Activated T-cell treated with anti-CD3 and anti-CD28 coated beads, Interleukin-2, amount 50 U/mL, for 1 hour (primary cell): ENCODE measurements at regions not wholly inside any gene's neighbourhood (a gene's known extent, or its start where the extent isn't known, plus 50 kb on each side); places are given as distances from the start of the nearest gene placed in this dataset.

Source experiments
- DNase-seq: peaks from one replicate; pipeline ENCODE4 v3.0.0-alpha.2; 2020

DNA sequence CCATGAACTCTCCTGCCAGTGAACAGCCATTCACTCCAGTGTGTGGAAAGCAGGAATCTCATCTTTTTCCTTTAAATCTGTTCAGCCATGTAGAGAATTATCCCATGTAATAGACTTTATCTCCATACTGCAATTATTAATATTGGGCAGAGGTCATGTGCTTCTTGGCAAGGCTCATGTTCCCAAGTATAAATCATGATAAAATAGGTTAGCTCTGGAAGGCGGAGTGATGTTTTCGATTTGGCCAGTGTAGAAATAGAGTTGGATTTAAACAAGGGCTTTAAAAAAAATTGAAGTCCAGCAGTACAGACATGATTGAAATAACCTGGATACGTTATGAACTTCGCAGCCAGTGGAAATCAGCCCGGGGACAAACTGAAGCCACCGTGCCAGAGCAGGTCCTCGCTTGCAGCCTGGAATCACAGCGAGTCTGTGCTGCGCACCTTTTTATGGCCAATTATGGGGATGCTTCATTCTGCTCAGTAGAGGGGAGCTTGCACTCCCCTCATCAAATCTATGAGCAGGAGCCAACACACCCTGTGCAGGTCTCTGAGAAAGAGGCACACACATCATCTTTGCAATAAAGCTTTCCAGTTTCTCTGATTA lies 654.0 kb upstream of the MKI67 start:
- DNase-seq, result no peak

DNA sequence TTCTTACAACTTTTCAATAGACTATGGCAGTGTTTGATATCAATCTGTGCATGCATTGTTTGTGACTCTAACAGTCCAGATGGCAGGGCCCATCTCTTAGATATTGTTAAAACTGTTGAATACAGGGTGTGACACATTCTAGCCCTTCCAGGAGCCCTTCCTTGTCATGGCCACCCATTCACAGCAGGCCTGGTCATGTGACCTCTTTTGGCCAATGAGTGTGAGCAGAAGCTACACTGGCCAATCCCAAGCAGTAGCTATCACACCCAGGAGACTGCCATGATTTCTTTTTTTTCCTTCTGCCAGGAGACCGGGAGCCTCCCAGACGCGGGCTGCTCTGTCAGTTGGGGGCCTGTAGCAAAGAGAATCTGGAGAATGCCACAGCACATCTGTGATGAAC lies 655.4 kb upstream of the MKI67 start:
- DNase-seq, result no peak

DNA sequence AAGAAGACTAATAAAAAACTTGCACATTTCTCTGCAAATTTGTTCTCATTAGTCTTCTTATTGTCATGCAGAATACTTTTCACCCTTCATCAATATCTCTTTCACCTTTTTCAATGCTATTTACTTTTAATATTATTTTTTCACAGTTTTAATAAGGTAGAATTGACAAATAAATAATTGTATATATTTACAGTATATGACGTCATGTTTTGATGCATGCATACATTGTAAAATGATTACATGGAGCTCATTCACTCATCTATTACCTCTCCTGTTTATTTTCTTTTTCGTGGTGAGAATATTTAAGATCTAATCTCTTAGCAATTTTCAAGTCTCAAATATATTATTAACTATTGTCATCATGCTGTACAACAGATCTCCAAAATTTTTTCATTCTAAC lies 658.2 kb upstream of the MKI67 start:
- no peak for DNase-seq

DNA sequence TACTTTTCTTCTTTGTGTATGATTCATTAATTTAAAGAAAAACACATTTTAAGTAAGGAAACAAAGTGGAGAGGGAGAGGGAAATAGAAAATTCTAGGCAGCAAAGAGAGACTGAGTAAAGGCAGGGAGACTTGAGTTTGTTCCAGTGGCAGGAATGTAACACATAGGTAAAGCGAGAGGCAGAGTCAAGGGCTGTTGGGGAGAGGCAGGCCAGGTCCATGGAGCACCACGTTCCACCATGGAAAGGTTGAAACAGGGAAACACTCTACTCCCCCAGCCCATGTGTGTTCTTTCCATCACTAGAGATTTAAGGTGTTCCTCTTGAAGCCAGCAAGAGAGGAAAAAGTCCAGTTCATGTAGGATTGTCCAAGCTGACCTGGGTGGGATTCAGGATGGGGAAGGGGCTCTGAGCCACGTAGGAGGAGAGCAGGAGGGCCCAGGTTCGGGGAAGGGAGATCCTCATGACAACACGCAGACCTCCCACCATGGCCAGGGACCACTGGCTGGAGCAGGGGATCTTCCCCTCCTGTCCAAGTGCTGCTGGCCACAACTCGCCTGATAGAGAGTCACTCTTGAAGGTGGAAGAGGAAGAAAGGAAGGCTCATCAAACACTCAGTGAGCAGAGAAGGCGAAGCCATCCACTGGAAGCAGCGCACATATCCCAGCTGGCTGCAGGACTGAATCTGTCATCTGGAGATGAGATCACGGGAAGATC lies 666.4 kb upstream of the MKI67 start:
- no peak for DNase-seq

DNA sequence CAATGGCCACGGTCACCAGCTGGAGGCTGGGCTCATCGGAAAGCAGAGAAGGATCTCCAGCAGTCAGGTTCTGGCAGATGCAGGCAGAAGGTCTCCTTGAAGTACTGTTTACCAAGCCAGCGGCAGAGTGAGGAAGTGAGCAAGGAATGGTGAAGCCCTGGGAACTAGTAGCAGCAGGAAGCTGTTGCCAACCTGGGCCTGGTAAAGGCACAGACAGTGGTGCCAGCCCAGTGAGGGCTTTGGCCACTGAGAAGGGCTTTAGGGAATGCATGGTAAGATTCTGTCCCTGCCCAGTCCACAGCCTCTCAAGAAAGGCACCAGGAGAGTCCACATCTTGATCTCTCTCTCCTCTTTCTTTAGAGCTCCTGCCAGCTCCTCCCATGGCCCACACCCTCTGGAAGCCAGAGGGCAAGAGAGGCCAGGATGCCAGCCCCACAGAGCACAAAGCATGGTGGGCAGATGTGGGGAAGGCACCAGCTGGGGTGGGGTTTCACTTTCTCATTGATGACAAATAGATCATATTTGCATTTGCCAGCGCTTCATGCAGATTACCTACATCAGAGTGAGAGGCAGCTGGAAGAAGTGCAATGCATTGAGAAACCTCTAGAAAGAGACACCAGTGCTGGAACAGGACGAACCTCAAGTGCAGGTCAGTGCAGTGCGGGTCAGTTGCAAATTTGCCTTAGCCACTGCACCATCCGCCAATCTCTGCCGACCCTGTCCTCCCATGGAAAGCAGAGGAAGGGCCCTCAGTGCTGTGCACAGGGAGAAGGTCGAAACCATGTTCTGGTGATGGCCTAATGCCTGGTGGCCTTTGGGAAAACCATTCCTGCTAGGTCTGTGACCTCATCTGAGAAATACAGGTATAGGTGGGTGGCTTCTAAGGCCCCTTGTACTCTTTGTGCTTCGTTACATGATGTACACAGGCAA lies 667.8 kb upstream of the MKI67 start:
- DNase-seq, result no peak

DNA sequence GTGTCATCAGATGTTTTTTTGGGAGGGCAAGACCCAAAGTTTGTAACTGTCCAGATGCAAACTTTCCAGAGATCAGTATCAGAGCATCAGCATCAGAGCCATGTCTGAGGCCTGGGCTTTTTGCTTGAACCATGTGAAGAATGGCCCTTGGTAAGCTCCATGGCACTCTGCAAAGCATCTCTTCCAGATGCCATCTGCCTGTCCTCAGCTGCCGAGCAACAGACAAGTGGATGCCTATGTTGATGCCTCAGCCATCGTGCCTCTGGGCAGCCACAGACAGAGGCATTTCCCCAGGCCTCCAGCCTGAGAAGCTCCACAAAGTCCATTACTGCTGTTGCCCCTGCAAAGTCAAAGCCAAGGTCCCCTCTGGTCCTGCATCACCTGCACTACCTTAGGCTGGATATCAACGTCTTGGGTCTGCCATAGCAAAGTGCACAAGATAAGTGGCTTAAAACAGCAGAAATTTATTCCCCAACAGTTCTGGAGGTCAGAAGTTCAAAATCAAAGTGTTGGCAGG lies 670.2 kb upstream of the MKI67 start:
- DNase-seq, result no peak

DNA sequence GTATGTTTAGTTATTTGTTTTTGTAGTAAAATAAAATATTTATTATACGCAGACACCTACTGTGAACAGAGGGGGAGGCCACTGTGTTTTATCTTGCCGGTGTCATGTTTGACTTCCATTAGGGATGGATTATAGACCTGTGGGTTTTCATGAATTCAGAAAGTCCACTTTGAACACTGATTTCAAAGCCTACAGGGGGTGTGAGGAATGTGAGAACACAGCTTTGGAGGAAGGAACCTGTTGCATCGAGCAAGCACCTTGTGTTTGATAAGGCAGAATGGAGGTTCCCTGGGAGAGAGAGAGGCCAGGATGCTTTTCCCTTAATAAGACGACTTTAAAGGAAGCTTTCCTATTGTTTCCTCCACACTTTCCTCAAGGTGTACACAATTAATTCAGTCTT lies 665.0 kb upstream of the MGMT start:
- no peak for DNase-seq

DNA sequence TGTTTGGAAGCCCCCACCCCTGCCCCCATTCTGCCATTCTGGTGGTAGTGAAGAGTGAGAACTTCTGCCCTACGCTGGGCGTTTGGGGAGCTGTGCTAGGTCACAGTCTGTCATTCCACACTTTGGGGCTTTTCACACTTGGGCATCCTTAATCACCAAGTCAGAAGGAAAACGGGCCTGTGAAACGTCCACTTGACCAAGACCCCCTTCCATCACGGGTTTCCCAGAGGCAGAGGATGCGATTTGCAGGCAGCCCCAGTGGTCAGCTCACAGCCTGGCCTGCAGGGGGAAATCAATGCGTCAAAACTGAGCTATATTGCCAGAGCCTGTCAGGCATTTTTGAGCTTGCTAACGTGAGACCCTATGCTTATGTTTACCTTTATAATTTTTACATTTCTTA lies 663.3 kb upstream of the MGMT start:
- DNase-seq, result no peak

DNA sequence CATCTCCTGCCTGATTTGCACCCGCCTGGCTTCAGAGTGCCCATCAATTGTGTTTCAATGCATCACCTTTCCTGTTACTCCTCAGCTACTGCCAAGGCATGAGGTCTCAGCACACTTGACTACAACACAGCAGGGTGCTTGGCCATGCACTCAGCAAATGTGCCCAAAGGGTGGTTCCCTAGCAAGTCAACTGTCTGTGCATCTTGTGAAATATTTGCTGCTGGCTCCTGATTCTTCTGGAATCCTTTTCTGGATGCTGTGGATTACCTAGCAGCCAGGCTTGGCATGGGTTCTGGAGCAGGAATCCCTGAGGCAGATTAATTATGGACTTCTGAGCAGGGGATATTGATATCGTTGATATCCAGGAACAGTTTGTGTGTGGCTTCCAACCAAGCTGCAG lies 662.6 kb upstream of the MGMT start:
- no peak for DNase-seq

DNA sequence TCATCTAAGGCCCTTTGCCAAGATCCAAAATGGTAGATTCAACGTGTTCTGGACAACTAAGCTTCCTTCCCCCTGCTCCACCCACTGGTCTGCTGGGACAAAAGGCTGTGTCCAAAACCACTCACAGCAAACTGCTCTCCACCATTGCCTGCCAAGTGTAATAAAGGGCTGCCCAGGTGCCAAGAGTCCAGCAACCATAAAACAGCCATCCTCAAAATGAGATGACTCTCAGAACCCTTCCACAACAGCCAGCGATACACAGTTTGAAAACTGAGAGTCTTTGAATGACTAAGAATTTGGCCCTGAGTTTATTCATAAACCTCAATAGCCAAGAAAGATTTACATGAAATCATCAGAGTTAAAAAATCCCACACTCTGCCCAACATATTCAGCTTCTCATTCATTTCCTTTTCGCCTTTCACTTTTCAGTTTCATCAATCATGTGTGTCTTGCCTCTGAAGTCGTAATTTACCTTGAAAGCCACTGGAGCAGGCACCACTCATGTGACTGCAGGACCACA lies 658.1 kb upstream of the MGMT start:
- DNase-seq, result no peak

DNA sequence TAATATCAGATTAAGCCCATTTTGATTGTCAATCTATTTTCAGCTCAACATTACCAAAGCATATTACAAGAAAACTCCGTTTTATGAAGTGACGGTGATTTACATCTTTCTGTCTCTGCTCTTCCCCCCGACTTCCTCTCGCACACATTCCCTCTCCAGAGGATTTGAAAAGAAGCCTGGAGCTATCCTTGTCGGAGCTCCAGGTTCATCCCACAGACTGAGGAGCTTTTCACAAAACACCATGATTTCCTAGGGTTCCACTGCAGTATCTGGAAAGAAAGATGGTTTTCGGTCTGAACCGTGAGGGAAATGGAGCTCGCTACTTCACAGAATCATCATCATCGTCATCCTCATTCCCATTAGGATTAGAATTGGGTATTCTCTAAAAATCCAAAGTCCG lies 655.5 kb upstream of the MGMT start:
- no peak for DNase-seq

DNA sequence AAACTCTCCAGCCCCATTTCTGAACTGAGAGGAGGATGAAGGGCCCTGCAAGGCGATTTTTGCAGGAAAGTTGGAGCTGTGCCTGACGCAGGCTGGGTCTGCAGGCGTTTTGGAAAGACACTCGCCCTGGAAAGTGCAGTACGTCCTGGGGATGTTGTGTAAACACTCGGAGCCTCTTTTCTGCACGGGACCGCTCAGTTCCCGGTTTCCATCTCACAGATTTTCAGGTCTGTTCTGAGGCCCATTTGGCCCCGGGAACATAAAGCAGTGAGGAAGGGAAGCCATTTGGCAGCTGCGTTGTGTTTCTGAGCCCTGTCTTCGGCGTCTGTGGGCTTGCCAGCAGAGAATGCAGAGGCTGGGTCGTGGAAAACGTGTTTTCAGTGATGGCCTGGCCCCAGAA lies 655.0 kb upstream of the MGMT start:
- DNase-seq, result no peak

DNA sequence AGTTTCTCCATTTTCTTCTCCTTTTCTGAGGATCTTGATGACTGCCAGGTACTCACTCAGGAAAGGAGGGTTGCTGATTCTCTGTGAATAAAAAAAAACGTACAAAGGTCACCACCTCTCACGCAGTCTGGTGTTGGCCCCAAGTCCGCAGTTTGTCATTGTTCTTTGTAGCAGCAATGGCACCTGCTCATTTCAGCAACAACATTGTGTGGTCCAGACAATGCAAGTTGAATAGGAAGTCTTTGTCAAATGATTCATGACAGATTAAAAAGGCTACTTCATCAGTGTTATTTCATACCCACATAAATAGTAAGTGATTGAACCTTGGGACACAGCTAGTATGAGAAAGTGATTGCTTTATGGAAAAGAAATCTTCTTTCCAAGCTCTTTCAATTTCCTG lies 653.5 kb upstream of the MGMT start:
- DNase-seq, result no peak

DNA sequence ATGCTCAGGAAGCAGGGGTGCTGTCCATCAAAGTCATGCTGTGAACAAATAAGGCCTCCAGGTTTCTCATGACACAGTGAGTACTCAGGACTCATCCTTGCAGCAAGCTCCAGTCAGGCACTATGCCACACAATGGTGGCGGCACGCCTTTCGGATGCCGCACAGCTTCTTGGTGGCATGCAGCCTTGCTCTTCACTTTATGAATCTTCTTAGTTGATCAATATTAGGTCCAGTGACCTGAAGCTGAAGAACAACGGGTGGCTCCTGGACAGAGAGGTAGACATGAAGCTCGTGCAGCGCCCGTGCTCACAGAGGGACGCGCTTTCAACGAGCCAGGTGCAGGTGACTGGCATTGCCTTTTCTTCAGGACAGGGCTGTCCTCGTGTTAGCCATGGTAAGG lies 653.0 kb upstream of the MGMT start:
- DNase-seq, result no peak

DNA sequence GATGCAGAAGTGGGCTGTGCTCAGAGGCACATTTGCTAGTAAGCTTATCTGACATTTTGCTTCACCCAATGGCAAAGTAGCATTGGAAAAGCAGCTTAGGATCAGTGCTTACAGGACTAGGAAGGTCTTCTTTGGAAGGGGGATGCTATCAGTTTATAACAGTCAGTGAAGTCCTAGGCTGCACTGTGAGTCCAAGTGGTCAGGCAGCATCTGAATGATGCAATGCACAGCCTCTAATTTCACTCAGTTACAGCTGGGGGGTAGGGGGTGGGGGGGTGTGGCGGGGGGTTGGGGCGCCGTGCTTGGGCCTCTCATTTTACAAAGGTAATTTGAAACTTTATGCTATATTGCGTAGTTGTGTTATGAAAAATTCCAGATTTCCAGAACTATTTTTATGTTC lies 652.3 kb upstream of the MGMT start:
- no peak for DNase-seq

DNA sequence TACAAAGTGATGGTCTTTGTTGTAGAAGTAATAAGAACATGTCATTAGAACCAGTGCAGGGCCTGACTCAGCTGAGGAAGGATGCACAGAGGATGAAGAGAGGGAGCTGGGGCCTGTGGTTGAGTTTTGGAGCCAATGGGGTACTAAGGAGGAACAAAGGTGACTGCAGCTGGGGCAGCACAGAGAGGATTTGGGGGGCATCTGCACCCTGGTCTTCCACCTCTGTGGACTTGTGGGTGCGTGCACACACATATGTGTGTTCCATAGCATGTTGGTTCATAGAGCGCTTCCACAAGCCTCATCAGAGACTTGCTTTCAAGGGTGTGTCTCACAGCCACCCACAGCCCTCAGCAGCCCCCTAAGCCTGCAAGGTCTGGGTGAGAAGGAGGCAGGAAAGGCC lies 650.3 kb upstream of the MGMT start:
- DNase-seq, result no peak

DNA sequence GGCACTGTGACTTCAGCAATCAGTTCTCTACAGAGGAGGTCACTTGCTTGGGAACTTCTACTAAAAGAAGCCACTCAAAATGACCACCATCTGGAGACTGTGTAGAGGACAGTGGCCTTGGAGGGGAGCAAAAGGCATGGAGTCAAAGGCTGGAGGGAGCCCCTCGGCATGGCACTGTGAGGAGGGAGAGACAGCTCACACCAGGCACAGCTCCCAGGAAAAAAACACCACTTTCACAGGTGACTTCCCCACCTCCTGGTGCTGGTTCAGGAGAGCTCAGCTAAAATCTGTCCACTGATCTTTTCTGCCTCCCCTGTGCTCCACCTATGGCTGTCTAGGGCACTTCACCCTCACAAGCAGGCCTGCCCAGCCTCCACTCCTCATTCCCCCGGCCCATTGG lies 649.4 kb upstream of the MGMT start:
- no peak for DNase-seq

DNA sequence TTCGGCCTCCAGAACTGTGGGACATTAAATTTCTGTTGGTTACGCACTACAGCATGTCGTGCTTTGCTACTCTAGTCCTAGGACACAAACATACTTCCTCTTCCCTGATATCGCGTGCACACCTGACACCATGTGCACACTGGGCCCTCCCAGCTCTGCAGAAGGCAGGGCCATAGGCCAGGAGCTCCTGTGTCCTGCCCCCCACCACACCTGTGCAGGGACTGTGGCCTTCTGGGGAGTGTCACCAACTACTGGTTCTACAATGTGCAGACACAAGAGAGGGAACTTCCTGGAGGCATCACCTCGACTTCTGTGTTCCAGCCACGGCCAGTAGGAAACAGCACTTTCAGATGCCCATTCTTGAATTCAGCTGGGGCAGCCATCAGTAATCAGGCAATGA lies 646.4 kb upstream of the MGMT start:
- DNase-seq, result no peak

DNA sequence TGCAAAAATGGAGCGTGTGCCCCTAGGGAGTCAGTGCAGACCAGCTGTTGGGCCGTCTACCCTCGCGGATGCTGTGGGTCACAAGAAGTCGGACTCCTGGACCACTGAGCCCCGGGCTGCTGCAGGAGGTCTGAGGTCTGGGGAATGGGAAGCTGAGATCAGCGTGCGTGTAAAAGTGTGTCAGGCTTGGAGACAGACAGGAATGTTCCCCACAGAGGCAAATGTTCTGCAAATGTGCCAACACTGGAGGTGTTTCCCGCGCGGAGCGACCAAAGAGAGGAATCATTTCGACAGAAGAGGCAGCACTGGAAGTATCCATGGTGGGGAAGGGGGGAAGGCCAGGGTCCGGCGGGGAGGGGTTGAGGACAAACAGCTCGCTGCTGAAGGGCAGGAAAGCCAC lies 643.8 kb upstream of the MGMT start:
- DNase-seq, result no peak

DNA sequence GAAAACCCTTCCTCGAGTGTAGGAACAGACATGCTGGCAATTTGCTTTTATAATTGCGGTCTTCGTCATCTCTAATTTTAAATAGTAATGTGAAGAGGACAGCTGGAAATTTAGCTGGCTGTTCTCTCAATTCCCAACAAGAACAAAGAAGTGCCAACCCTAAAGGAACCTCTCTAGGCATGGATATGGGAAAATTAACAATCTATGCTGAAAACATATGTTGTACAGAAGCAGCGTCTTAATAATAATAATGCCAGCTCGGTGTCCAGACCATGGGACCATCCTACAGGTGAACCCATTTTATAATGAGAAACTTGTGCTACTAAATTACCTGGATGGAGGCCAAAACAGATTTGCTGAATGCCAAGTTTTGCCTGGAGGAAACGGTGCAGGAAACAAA lies 641.4 kb upstream of the MGMT start:
- no peak for DNase-seq

DNA sequence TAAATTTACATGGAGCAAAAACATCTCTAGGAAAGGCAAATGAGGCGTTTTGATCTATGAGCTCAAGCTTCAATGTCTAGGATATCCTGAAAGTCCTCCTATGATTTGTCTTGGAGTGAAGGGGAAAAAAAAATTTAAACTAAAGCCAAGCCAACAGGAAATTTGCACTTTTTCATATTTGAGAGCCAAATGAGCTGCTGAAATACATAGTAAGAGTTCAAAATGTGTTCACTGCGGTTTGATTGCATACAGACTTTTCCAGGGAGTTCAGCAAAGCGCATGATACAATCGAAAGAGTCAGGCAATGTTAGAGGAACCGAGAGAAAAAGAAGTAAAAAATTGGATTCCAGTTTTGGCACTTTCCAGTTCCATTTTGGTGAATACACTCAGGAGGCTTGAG lies 633.4 kb upstream of the MGMT start:
- no peak for DNase-seq

DNA sequence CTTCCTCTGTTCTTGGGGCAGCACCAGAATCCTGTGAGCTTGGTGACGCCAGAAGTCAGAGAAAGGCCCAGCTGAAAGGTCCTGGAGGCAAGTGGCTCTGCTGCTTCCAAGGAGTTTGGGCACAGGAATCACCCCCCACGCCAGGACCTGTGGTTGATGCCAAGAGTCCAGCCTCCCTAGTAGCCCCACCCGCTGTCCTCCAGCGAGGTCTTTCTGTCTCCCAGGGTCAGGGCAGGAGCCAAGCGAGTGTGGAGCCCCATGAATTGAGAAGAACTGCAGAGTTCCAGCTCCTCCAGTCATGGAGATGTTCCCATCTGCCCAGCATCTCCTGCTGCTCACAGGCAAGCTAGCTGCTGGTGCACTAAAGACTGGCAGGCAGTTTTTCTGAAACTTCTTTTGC lies 631.7 kb upstream of the MGMT start:
- DNase-seq, result no peak

DNA sequence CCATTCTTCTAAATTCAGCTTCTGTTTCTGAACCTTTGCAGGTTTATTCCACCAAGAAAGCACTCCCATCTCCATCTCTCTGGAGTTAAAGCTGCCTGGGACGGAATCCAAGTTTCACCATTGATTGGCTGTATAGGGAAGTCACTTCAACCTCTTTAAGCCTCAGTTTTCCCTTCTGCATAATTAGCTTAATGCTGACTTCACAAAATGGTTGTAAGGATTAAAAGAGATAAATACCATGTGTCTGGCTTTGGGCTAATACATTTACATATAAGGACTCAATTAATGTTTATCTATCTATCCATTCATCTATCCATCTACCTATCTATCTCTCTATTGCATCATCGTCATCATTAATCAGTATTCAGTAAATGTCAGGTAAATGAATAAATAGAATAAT lies 629.6 kb upstream of the MGMT start:
- no peak for DNase-seq

DNA sequence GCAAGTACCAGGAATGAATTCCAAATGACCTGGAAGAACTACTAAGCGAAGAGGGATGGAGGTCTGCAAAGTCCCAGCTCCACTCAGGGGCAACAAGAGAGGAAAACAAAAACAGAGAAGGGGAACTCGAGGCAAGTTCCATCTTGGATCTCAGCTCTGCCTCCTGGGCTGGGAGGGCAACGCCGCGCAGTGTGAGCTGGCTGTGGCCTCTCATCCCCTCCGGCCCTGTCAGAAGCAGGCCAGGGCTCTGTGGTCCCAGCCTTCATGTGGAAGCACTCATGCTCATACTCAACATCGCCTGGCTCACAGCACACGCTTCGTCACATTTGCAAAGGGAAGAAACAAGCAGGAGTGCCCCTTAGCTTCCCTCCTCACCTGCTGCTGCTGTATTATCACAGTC lies 627.9 kb upstream of the MGMT start:
- no peak for DNase-seq
